Spleen (tissue), 11 donors: ENCODE measurements at regions not wholly inside any gene's neighbourhood (a gene's known extent, or its start where the extent isn't known, plus 50 kb on each side); places are given as distances from the start of the nearest gene placed in this dataset.

Experiments used
- DNase-seq: peaks from one replicate; pipeline ENCODE4 v3.0.0-alpha.2; 2020
- H3K27ac ChIP-seq, 8 donors: fragments of 200-600 bp; sonication (generic) in 7 of 8; 1 replicate in 4 of 8; 2 replicates in 4 of 8; pipeline versions ENCODE4 v1.5.0 to v1.8.0; 2016 to 2021; ENCODE audit warnings: inconsistent platforms in 4 of 8, mild to moderate bottlenecking in 4 of 8, moderate library complexity in 1 of 8
- H3K27me3 ChIP-seq, 7 donors: fragments of 200-600 bp; sonication (generic) in 6 of 7; replicated peaks in 1 of 7; 1 replicate in 4 of 7; 2 replicates in 3 of 7; pipeline versions ENCODE4 v1.5.0 to v1.8.0; 2016 to 2021; ENCODE audit warnings: inconsistent platforms in 3 of 7, mild to moderate bottlenecking in 1 of 7
- H3K36me3 ChIP-seq, 6 donors: fragments of 200-600 bp; sonication (generic) in 5 of 6; 1 replicate in 4 of 6; 2 replicates in 2 of 6; pipeline versions ENCODE4 v1.5.0 to v1.8.0; 2016 to 2021; ENCODE audit warnings: inconsistent platforms in 2 of 6
- H3K4me1 ChIP-seq, 6 donors: fragments of 200-600 bp; sonication (generic) in 5 of 6; 1 replicate in 3 of 6; 2 replicates in 3 of 6; pipeline versions ENCODE4 v1.5.0 to v1.8.0; 2016 to 2021; ENCODE audit warnings: inconsistent platforms in 3 of 6
- H3K4me3 ChIP-seq, 8 donors: fragments of 200-600 bp; sonication (generic) in 7 of 8; 1 replicate in 4 of 8; 2 replicates in 4 of 8; pipeline versions ENCODE4 v1.5.0 to v1.8.0; 2016 to 2021; ENCODE audit warnings: inconsistent platforms in 4 of 8, mild to moderate bottlenecking in 4 of 8, moderate library complexity in 2 of 8
- H3K9me3 ChIP-seq, 8 donors: fragments of 200-600 bp; sonication (generic) in 7 of 8; 1 replicate in 4 of 8; 2 replicates in 4 of 8; pipeline versions ENCODE4 v1.5.0 to v1.8.0; 2016 to 2021; ENCODE audit warnings: inconsistent platforms in 4 of 8
- CTCF ChIP-seq, 11 experiments: fragments of 200-600 bp in 7 of 11; fragments of 450-650 bp in 4 of 11; sonication (generic) in 4 of 11; IDR thresholded peaks in 8 of 11; conservative IDR thresholded peaks in 3 of 11; 1 replicate in 7 of 11; 2 replicates in 4 of 11; pipeline versions ENCODE4 v1.4.0 to v1.8.0; 2016 to 2021; ENCODE audit warnings: antibody characterized with exemption in 11 of 11, inconsistent platforms in 4 of 11, mild to moderate bottlenecking in 1 of 11
- POLR2A ChIP-seq, 3 donors: fragments of 450-650 bp; IDR thresholded peaks; one replicate each; pipeline ENCODE4 v1.5.1; 2017; ENCODE audit warnings: antibody characterized with exemption in 3 of 3, mild to moderate bottlenecking in 1 of 3
- POLR2AphosphoS5 ChIP-seq, 3 donors: sonication (generic); formaldehyde crosslinking; IDR thresholded peaks; one replicate each; pipeline ENCODE4 v1.5.1; 2017; ENCODE audit warnings: antibody characterized with exemption in 3 of 3
- WGBS, 5 donors: extraction: QIAGEN DNeasy Blood & Tissue Kit in 3 of 5; methylation state at CpG; one replicate each; pipeline versions ENCODE4 v1.1.5 to v1.1.7; 2013 to 2018; 5-methylcytosine and 5-hydroxymethylcytosine counted together
- intact Hi-C: fragments of 100-400 bp; cut with DNase I; formaldehyde crosslinking; loops from one replicate; pipeline ENCODE4 v1.15.0; 2023; ENCODE audit warnings: low total_unique reads
- donor health status: healthy with polysubstance abuse.
- donor health status: DM: no; HTN: no; CAD: no; lungs with moderate emphysema.
- donor health status: DM: no; HTN: no; CAD: no.
- donor health status: Bipolar disorder and iron deficiency.
- donor health status: healthy.
- donor health status: DM: no; HTN: no; CAD: no.
- donor health status: DM: yes; HTN: yes; CAD: no.

- WGBS, 5 donors: 84 to 93% (median 87%) methylated on average over 4 of the region's 4 CpGs
- intact Hi-C loops: no loop called here
- Histone ChIP-seq H3K27ac (no peak overlapping the region), H3K9me3 (peaks cover 0 to 18% (median 0%) of the 10 kb centered on the region in 8 donors), H3K27me3 (no peaks in the 10 kb centered on the region), H3K4me3 (no peak overlapping the region), H3K4me1 (peaks cover 0 to 14% (median 7%) of the 10 kb centered on the region in 6 donors), H3K36me3 (no peaks in the 10 kb centered on the region)
- no peak for DNase-seq
- TF ChIP-seq CTCF (IDR thresholded peaks at IDR 0.05 in 8 of 11, conservative IDR thresholded peaks at IDR 0.05 in 3 of 11) (no peak), POLR2A (IDR thresholded peaks at IDR 0.05) (no peak), POLR2AphosphoS5 (IDR thresholded peaks at IDR 0.05) (no peak)
Observed at GRCh38 chr2:48043131-48043700, 136.9 kb upstream of the FBXO11 start.

- intact Hi-C loops: no loop called here
- H3K9me3 ChIP-seq: peaks cover 0 to 13% (median 0%) of the 10 kb centered on the region in 8 donors
- WGBS, 5 donors: 86 to 96% (median 92%) methylated on average over 3 of the region's 3 CpGs
- H3K4me3 ChIP-seq: no peak overlapping the region
- no peak for DNase-seq
- no peaks in the 10 kb centered on the region for H3K27me3 ChIP-seq
- TF ChIP-seq POLR2AphosphoS5 (IDR thresholded peaks at IDR 0.05) (no peak), CTCF (IDR thresholded peaks at IDR 0.05 in 8 of 11, conservative IDR thresholded peaks at IDR 0.05 in 3 of 11) (no peak), POLR2A (IDR thresholded peaks at IDR 0.05) (no peak)
- peaks cover 0 to 14% (median 7%) of the 10 kb centered on the region in 6 donors for H3K4me1 ChIP-seq
- no peaks in the 10 kb centered on the region for H3K36me3 ChIP-seq
- no peak overlapping the region for H3K27ac ChIP-seq
Observed at GRCh38 chr2:48043746-48044145, 137.4 kb upstream of the FBXO11 start.

- Histone ChIP-seq H3K9me3 (no peaks in the 10 kb centered on the region), H3K4me1 (peaks cover 0 to 14% (median 7%) of the 10 kb centered on the region in 6 donors), H3K27ac (peak overlapping the region in 3 of 8 donors; percentile 27 to 47 (median 31)), H3K27me3 (no peaks in the 10 kb centered on the region), H3K4me3 (no peak overlapping the region), H3K36me3 (no peaks in the 10 kb centered on the region)
- intact Hi-C loops: no loop called here
- TF ChIP-seq POLR2A (IDR thresholded peaks at IDR 0.05) (no peak), CTCF (IDR thresholded peaks at IDR 0.05 in 8 of 11, conservative IDR thresholded peaks at IDR 0.05 in 3 of 11) (no peak), POLR2AphosphoS5 (IDR thresholded peaks at IDR 0.05) (no peak)
- 50 to 73% (median 67%) methylated on average over 1 of the region's 1 CpG for WGBS, 5 donors
- DNase-seq: no peak
Observed at GRCh38 chr2:48045613-48046012, 139.3 kb upstream of the FBXO11 start.

- Histone ChIP-seq H3K27me3 (no peaks in the 10 kb centered on the region), H3K9me3 (no peaks in the 10 kb centered on the region), H3K4me1 (peaks cover 0 to 14% (median 7%) of the 10 kb centered on the region in 6 donors), H3K27ac (no peak overlapping the region), H3K36me3 (no peaks in the 10 kb centered on the region), H3K4me3 (no peak overlapping the region)
- DNase-seq: no peak
- intact Hi-C loops: no loop called here
- TF ChIP-seq POLR2AphosphoS5 (IDR thresholded peaks at IDR 0.05): no peak
- TF ChIP-seq CTCF (IDR thresholded peaks at IDR 0.05 in 8 of 11, conservative IDR thresholded peaks at IDR 0.05 in 3 of 11): no peak
- no peak for TF ChIP-seq POLR2A (IDR thresholded peaks at IDR 0.05)
- WGBS, 5 donors: 78 to 88% (median 86%) methylated on average over 3 of the region's 3 CpGs
Observed at GRCh38 chr2:48048476-48049171, 142.3 kb upstream of the FBXO11 start.
